HG02678 (cell line): ENCODE measurements at regions not wholly inside any gene's neighbourhood (a gene's known extent, or its start where the extent isn't known, plus 50 kb on each side); places are given as distances from the start of the nearest gene placed in this dataset.

ENCODE experiments used
- ATAC-seq: cut with Tn5 transposase; IDR thresholded peaks from one replicate; pipeline ENCODE4 v1.9.1; 2021; ENCODE audit warnings: mild to moderate bottlenecking, moderate library complexity; ENCODE audit not compliant: unreplicated experiment

DNA sequence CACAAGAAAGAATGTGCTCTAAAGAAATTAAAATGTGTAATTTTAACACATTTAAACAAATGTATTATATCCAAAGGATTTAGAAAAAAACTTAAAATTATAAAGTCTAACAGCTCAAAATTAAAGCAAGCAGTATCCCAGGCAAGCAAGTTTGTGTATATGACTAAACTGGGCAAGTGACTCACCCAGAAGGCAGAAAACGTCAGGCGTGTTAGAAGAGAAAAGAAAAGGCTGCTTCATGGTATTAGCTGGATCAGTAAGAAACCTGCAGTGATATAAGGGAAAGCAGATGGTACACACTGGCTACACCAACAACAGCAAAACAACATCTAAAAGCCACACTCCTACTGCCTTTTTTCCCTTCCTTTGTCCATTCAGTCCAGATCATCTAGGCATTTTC, 250.6 kb upstream of the NDST3 start:
- ATAC-seq = no peak

DNA sequence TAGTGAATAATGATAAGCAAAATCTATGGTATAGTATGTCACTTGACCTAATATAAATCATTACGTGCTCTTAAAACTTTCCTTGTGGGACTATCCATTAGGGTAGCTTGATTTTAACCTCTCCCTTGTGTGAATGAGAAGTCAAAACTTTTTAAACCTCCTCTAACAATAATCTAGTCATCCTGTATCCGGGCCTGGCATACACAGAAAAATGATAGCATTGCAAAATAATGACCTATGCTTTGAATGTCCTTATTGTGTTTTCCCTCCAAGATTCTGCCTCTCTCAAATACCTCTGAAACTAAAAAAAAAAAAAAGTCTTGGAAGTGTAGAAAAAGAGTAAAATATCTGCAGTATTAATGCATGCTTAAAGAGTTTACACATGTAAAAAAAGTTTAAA, 250.0 kb upstream of the NDST3 start:
- ATAC-seq = no peak

DNA sequence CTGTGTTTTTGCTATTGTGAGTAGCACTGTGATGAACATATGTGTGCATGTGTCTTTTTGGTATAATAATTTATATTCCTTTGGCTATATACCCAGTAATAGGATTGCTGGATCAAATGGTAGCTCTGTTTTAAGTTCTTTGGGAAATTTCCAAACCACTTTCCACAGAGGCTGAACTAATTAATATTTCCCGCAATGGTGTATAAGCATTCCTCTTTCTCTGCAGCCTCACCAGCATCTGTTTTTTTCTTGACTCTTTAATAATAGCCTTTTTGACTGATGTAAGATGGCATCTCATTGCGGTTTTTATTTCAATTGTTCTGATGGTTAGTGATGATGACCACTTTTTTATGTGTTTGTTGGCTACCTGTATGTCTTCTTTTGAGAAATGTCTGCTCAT, 247.7 kb upstream of the NDST3 start:
- no peak for ATAC-seq

DNA sequence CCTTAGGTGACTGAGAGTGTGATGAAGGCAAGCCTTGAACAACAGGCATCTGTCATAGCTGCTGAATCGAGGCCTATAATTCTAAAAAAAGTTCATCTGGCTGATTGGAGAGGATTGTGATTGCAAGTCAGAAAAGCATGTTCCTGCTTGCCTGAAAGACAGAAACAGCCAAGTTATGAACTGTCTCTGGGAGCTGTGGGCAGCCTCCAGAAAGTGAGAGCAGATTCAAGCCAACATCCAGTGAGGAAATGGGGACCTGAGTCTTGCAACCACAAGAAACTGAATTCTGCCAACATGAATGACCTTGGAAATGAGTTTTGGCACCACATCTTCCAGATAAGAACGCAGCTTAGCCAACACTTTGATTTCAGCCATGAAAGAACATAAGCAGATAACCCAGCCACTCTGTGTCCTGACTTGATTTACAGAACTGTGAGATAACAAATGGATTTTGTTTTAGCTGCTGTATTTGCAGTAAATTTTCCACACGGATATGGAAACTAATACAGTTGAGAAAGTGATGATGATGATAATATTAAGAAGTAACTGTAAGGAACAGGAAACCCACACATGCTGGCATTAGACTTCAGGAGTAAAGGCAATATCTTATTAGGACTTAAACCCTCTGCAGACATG, 240.3 kb upstream of the NDST3 start:
- ATAC-seq = no peak

DNA sequence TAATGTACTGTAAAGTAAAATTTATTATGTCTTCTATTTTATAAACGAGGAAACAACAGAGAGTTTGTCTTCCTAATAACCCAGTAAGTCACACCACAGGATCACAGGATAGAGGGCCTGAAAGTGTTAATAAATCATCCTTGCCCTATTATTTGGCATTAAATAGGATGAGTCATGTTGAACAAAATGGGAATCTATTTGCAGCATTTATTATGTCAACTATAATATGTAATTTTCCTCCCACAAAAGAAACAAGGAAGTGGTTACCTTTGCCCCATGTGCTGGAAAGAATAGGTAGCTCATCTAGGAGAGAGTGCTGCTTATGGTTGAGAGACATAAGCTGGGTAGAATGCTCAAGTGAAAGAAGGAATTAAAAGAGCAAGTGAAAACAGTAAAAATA, 237.6 kb upstream of the NDST3 start:
- ATAC-seq = no peak

DNA sequence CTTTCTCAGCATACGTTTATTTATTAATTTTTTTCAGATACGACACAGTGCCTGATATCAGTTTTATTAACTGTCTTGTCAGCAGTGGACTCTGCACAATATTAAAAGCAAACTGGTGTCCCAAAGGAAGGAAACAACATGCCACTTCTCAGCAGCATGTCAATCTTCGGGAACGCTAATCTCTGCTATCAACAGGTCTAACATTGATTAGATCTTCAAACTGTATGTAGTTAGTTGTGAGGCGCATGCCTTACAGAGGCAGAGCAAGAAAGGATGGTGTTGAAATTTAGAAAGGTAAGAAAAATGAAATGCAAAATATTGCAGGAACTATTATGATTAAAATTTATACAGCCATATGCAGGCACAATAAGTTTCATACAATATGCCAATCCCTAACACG, 233.7 kb upstream of the NDST3 start:
- ATAC-seq = no peak

DNA sequence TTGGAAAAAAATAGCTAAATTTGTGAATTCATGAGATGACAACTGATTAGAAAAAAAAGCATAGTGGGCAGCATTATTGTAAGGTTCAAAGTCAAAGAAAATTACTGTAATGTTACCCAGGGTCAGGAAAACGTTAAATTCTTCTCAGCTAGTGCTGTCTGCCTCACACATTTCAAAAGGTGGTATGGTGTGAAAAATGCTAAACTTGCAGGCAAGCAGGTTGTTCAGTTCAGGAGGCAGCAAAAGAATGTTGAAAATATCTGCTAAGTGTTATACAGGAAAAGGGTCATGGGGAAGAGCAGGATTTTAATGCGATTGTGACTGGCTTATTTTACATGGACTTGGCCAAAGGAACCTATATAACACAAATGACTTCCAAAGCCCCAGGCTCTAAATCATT, 232.5 kb upstream of the NDST3 start:
- no peak for ATAC-seq

DNA sequence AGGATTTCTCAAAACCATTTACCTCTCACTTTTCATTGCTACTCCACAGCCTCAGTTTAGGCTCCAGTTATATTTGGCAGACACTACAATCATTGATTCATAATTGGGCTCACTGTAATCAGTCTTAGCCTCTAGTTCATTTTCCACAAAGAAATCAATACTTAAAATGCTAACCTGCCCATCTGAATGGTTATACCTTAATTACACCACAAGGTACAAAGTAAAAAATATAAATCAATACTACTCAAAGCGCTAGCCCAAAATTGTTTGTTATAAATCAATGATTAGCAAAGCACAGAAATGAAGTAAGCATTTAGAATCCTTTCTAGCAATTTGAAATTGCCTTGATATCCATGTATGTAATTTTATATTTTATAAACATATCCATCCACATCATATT, 222.6 kb upstream of the NDST3 start:
- no peak for ATAC-seq

DNA sequence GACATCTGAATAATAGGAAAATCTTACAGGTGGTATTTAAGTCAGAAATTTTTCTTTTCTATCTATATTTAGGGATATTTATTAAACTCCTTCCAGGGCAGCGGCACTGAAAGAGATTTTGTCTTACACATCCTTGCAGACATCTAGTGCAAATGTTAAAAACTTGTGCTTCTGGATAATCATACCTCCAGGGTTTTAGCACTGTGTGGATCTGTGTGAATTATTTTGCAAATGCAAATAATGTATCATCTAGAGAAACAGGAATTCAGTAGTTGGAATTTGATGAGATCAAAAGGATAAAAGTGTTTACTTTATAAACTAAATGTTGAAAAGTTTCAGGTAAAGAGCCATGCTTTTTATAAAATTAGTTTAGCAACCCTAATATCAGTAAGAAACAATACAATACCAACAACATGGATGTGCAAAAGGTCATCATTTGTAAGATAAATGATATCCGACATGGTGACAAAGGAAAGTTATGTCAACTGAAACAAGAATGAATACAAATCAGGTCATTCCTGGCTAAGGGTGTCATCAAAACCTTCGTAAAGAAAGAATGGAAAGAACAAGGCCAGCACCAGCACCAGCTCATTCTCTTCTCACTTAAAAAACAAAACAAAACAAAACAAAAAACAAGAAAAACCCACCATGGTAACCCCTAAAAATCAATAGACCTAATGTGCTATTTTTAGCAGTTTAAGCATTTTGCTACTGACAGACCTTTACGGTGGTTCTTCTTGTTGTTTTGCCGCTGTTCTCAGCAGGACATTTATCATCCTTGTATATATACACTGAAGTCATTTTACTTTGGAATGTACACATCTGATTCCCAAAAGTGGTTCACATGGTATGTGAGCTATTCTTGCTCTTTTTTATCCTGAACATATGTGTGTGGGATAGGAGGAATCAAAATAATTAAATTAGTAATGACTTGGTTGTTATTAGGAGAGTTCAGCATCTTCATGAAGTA, 219.7 kb upstream of the NDST3 start:
- no peak for ATAC-seq

DNA sequence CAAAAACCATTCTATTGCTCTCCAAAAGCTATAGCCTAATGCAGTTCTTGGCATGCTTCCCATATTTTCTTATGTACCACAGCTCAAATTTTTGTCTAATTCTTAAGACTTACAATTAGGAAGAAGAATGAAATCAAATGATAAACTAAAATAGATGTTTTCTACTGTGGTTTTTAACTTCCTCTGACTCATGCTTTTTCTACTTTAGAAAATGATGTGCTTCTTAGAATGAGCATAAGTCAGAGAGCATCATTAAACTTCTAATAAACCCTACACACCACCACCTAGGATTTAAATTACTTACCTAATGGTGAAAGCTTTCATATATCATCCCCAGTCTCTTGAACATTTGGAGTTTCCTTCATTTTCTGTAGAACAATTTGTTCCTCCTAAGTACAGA, 217.0 kb upstream of the NDST3 start:
- ATAC-seq = no peak

DNA sequence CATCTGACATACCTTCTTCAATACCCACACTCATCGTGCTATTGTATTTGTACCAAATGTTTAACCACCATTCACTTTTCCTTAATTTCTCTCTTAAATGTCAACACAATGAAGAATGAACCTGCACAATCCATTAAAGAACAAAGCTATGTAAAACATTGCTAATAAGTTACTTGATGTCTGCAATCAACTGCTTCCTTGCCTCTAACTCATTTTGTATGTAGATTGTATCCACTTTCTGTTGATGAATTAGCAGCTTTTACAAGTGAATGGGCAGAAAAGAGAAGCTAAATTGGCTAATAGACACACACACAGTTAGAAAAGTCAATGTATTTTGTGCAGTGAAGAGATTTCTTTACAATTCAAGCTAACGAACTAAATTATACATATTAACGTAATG, 212.5 kb upstream of the NDST3 start:
- ATAC-seq = no peak

DNA sequence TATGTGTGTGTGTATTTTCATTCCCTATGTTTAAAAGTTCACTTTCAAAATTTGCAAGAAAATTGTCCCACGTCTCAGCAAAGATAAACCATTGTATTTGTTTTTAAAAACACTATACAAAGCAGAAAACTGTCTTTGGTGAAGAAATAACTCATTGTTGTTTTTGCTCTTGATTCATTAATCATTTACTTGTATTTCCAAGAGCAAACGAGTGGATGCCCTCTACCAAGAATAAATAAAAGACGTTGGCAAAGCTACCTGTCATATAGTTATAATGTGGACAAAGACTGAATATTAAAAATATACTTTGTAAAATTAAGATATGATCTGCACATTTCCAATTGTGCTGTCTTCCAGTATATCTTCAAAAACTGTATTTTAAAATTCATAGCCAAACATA, 210.9 kb upstream of the NDST3 start:
- no peak for ATAC-seq

DNA sequence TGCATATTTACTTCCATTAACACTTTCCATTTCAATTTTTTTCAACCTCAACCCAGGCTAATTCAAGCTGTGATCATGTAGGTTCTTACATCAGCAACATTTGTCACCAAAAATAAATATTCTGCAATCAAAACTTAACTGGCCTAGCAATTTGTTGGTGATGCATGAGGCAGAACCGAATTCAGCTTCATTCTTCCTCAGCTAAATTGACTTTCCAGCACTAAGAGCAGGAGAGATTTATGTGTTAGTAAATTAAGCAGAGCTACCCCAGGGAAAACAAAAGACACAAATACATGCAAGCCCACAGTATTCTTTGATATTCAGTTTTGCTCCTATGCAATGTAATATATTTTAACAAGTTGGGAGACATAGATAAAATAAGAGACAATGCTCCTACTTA, 208.7 kb upstream of the NDST3 start:
- no peak for ATAC-seq

DNA sequence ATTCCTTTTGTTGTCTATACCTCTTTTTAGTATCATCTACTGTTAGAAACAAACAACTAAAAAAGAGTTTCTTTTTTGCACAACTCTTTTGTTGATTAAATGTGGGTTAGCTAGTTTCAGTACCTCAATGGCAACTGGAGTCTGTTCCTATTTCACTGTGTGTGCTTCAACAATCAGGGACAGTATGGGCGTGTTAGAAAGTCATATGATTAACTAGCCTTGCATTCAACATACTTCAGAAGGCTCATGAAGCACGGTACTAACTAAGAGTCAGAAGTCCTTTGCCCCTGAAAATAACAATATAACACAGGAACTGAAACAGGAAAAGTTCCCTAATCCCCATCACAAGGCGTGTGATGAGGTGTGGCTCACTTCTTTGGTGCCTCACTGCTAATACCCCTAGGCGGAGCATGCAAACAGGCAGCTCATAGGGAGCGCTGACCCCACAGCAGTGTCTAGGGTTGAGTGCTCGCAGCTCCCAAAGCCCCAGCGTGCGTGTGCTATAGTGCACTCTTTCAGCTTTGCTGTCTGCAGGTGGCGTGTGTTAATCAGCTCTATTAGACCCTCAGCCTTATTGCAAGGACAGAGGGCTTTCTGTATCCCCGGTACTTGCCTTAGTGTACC, 203.1 kb upstream of the NDST3 start:
- no peak for ATAC-seq

DNA sequence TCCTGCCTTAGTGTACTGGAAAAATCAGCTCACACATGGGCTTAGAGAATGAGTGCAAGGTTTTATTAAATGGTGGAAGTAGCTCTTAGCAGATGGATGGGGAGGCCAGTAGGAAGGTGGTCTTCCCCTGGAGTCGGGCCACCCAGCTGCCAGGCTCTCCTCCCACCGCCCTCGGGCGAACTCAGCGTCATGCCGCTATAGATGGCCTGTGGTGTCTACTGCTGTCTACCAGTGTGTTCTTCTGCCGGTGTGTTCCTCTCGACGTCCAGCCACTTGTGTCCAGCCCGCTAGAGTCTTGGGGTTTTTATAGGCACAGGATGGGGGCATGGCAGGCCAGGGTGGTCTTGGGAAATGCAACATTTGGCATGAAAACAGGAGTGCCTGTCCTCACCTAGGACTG, 198.7 kb upstream of the NDST3 start:
- ATAC-seq = no peak

DNA sequence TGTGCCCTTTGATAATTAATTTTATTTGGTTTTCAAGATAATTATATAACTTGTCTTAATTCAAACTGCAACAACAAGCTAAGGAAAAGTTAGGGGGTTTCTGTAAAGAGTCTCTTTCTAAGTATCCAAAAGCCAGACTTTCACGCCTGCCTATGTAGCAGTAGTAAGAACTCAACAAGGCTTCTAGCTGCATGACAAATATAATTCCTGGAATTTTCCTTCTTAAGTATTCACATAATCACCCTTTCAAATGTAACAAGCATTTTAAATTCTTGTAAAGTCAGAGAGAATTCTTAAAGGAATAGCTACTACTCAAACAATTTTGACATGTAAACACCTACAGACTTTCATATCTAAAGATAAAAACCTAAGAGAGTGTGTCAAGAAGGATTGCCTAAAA, 189.7 kb upstream of the NDST3 start:
- ATAC-seq = no peak

DNA sequence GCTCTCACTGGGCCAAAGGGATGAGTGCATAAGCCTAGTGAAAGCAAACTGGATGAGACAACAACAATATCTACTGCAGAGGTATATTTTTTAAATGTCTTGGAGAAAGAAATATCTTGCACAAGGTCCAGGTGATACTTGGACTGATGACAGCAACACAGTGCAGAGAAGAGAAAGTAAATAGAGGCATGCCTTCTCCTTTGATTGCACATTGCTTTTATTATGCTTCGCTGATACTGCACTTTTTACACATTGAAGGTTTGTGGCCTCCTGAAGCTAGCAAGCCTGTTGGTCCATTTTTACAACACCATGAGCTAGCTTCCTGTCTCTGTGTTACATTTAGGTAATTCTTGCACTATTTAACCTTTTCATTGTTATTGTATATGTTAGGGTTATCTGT, 189.0 kb upstream of the NDST3 start:
- no peak for ATAC-seq

DNA sequence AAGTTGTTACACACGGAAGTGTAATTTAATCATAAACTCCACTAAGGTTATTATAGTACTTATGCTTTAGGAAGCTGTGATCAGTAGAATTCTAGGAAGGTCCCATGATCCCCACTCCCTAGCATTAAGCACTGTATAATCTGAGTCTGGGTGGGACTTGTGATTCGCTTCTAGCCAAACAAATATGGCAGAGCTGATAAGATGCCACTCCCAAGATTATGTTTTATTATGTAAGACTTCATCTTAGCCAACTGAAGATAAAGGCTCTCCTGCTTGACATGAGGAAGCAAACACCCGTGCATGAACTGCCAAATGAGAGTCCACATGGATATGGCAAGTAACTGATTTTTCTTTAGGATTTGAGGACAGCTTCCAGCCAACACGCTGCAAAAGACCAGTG, 186.4 kb upstream of the NDST3 start:
- ATAC-seq = no peak

DNA sequence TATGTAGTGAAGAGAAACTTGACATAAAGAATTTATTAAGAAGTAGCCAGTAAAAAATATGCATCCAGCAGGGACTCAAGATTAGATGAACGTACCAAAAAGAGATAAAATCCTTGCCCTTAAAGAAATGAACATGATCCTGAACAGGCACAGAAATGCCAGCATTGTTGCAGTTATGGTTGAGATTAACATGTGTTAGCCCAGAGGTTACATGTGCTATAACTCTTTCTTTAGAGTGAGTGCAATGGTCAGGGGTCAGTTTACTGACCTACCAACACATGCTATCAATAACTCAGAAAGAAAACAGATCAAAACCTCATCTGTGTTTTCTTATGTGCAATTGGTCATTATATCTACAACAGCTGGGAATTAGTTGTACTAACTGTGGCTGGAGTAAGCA, 166.1 kb upstream of the NDST3 start:
- ATAC-seq = no peak

DNA sequence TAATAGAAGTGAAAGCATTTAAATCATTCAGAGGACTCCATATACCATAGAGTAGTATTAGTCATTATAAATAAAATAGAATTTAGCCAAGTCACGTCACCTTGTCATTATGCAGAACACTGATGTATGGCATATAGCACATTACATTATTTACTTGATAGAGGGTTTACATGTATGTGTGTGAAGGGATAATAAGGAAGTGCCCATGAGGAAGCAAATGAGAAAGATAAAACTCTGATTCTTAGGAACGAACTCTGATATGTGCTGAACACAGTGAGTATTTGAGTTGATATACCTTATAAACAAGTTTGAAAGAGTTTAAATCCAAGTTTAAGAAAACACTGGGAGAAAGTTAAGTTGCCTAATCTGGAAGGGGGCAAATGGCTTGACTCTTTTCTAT, 160.5 kb upstream of the NDST3 start:
- no peak for ATAC-seq

DNA sequence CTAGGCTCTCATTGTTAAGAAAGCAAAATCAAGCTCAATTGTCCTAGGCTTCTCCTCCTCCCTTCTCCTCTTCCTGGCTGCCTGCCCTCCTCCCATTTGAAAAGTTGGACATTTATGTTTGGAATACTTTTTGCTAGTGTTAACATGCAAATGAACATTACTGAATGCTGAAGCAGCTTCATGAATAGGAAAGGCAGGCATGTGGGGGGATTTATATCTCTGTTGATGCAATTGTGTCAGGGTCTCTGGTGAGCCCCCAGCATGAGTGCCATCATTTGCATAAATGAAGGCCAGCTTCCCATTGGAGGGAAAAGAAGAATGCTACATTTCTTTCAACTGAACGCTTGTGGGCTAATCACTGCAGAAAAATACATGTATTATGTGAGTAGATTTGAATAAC, 160.1 kb upstream of the NDST3 start:
- ATAC-seq = no peak

DNA sequence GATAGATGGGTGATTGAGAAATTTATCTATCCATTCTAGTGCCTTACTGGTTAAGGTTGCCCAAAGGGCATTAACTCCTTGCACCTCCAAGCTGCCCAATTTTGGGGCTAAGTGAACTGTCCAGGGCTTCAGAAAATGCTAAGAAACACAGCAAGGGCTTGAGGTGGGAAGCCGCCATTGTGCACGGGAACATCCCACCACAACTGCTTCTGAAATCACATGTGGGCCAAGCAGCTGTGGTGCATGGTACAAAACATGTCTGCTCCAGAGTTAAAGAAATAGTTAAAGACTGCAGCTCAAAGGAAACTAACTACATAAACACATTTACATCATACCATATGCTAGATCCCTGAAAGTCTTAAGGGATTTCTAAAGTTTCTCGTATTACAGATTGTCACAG, 144.3 kb upstream of the NDST3 start:
- ATAC-seq = no peak
